Tibial nerve (tissue), 4 donors: ENCODE measurements at regions not wholly inside any gene's neighbourhood (a gene's known extent, or its start where the extent isn't known, plus 50 kb on each side); places are given as distances from the start of the nearest gene placed in this dataset.

Experiments
- DNase-seq, 2 donors: peaks; one replicate each; pipeline ENCODE4 v3.0.0-alpha.2; 2019; ENCODE audit warnings: low spot score in 2 of 2
- H3K27ac ChIP-seq, 4 donors: fragments of 200-600 bp; sonication (generic) in 3 of 4; one replicate each; pipeline ENCODE4 v1.5.1; 2017 to 2019; ENCODE audit warnings: mild to moderate bottlenecking in 1 of 4
- H3K27me3 ChIP-seq, 2 donors: fragments of 200-600 bp; sonication (generic) in 1 of 2; one replicate each; pipeline versions ENCODE4 v1.5.1 to v1.6.0; 2017 to 2019
- H3K36me3 ChIP-seq, 3 donors: fragments of 200-600 bp; sonication (generic); one replicate each; pipeline ENCODE4 v1.5.1; 2018 to 2019
- H3K4me1 ChIP-seq, 4 donors: fragments of 200-600 bp; sonication (generic) in 3 of 4; one replicate each; pipeline ENCODE4 v1.5.1; 2017 to 2019
- H3K4me3 ChIP-seq, 4 donors: fragments of 200-600 bp; sonication (generic) in 3 of 4; one replicate each; pipeline ENCODE4 v1.5.1; 2017 to 2019; ENCODE audit warnings: mild to moderate bottlenecking in 1 of 4, moderate library complexity in 1 of 4
- H3K9me3 ChIP-seq, 4 donors: fragments of 200-600 bp; sonication (generic) in 3 of 4; one replicate each; pipeline ENCODE4 v1.5.1; 2017 to 2019
- EP300 ChIP-seq, 2 donors: sonication (generic); formaldehyde crosslinking; IDR thresholded peaks; one replicate each; pipeline ENCODE4 v1.6.1; 2017; ENCODE audit warnings: antibody characterized with exemption in 2 of 2, mild to moderate bottlenecking in 1 of 2
- POLR2A ChIP-seq, 2 donors: fragments of 450-650 bp; IDR thresholded peaks; one replicate each; pipeline ENCODE4 v1.6.1; 2017; ENCODE audit warnings: antibody characterized with exemption in 2 of 2, mild to moderate bottlenecking in 2 of 2, moderate library complexity in 2 of 2
- WGBS, 2 donors: methylation state at CpG; one replicate each; pipeline ENCODE4 v1.1.5; 2018; 5-methylcytosine and 5-hydroxymethylcytosine counted together
- TF ChIP-seq, protein P1 (sequence below), 5 experiments: fragments of 200-600 bp in 3 of 5; fragments of 450-650 bp in 2 of 5; sonication (generic) in 3 of 5; IDR thresholded peaks; one replicate each; pipeline ENCODE4 v1.5.1; 2016 to 2019; ENCODE audit warnings: antibody characterized with exemption in 5 of 5, mild to moderate bottlenecking in 3 of 5, moderate library complexity in 2 of 5

DNA sequence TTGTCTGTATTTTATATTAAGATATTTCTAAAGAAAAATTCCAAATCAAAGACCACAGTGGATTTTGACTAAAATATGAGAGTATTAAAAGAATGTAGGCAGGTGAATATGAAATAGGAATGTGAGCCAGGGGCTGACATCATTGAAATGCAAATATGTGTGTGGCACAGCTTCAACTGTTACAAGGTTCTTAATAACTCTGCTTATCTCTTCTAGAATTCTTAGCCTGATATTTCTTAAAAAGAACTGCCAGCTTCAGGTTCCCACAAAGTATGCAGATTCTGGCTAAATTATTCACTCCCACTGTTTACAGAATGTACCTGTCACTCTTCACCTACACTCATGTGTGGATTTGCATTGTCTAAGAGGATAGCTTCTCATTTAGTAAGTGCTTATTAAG lies 274.4 kb downstream of the DIRAS2 start:
- no peaks in the 10 kb centered on the region for H3K4me1 ChIP-seq
- H3K27ac ChIP-seq: no peak overlapping the region
- TF ChIP-seq EP300 (IDR thresholded peaks at IDR 0.05) (no peak), POLR2A (IDR thresholded peaks at IDR 0.05) (no peak)
- TF ChIP-seq, protein P1, sequence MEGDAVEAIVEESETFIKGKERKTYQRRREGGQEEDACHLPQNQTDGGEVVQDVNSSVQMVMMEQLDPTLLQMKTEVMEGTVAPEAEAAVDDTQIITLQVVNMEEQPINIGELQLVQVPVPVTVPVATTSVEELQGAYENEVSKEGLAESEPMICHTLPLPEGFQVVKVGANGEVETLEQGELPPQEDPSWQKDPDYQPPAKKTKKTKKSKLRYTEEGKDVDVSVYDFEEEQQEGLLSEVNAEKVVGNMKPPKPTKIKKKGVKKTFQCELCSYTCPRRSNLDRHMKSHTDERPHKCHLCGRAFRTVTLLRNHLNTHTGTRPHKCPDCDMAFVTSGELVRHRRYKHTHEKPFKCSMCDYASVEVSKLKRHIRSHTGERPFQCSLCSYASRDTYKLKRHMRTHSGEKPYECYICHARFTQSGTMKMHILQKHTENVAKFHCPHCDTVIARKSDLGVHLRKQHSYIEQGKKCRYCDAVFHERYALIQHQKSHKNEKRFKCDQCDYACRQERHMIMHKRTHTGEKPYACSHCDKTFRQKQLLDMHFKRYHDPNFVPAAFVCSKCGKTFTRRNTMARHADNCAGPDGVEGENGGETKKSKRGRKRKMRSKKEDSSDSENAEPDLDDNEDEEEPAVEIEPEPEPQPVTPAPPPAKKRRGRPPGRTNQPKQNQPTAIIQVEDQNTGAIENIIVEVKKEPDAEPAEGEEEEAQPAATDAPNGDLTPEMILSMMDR (IDR thresholded peaks at IDR 0.05): no peak
- H3K27me3 ChIP-seq: no peaks in the 10 kb centered on the region
- H3K9me3 ChIP-seq: no peaks in the 10 kb centered on the region
- no peak for DNase-seq
- no peak overlapping the region for H3K4me3 ChIP-seq
- no peaks in the 10 kb centered on the region for H3K36me3 ChIP-seq

DNA sequence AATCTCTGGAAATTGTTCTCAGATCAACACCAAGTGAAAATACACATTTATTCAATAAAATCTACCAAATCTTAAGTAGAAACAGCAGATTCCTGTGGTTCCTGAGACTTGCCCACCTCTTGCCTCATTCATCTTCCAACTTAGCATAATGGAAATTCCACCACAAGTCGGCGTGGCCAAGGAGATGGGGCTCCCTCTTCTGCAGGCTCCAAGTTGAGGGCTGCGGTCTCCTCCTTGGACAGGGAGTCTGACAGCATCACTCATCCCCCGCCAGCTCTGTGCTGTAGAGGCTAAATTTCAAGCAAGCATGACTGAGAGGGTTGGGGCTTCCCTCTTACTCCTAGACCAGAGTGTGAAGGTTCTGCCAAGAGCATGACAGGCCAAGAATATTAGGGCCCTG lies 273.7 kb downstream of the DIRAS2 start:
- no peak for DNase-seq
- H3K9me3 ChIP-seq: no peaks in the 10 kb centered on the region
- no peak overlapping the region for H3K27ac ChIP-seq
- no peaks in the 10 kb centered on the region for H3K4me1 ChIP-seq
- TF ChIP-seq, protein P1 (IDR thresholded peaks at IDR 0.05): no peak
- no peaks in the 10 kb centered on the region for H3K36me3 ChIP-seq
- no peaks in the 10 kb centered on the region for H3K27me3 ChIP-seq
- no peak overlapping the region for H3K4me3 ChIP-seq
- 88 to 89% methylated on average over 4 of the region's 4 CpGs for WGBS, 2 donors

- no peak for DNase-seq
- H3K36me3 ChIP-seq: no peaks in the 10 kb centered on the region
- no peaks in the 10 kb centered on the region for H3K27me3 ChIP-seq
- no peaks in the 10 kb centered on the region for H3K4me1 ChIP-seq
- no peak overlapping the region for H3K27ac ChIP-seq
- TF ChIP-seq POLR2A (IDR thresholded peaks at IDR 0.05) (no peak), EP300 (IDR thresholded peaks at IDR 0.05) (no peak)
- TF ChIP-seq, protein P1 (IDR thresholded peaks at IDR 0.05): no peak
- 75 to 88% methylated on average over 5 of the region's 5 CpGs for WGBS, 2 donors
- H3K4me3 ChIP-seq: no peak overlapping the region
- no peaks in the 10 kb centered on the region for H3K9me3 ChIP-seq
Observed at GRCh38 chr9:90379771-90380170, 262.9 kb downstream of the DIRAS2 start.

DNA sequence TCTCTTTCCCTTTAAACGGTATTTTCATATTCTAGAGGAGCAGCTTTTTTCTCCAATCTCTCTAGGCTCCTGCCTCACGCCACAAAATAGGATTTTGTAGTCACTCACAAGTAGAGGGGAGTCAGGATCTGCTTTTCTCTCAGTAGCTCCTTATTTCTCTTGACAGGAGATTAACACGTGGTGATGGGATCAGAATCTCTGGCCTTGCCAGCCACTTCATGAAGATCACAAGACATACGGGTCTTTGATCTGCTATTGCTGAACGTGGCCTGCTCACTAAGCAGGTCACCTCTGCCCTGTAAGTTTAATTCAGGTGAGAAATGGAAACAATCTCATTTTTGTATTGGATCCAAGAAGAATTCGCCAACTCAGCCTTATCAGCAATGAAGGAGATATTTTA lies 257.5 kb downstream of the DIRAS2 start:
- Histone ChIP-seq H3K36me3 (no peaks in the 10 kb centered on the region), H3K4me1 (no peaks in the 10 kb centered on the region), H3K27ac (no peak overlapping the region), H3K27me3 (no peaks in the 10 kb centered on the region), H3K9me3 (no peaks in the 10 kb centered on the region), H3K4me3 (no peak overlapping the region)
- no peak for DNase-seq
- WGBS, 2 donors: 39 to 43% methylated on average over 6 of the region's 6 CpGs
- TF ChIP-seq POLR2A (IDR thresholded peaks at IDR 0.05): no peak
- no peak for TF ChIP-seq EP300 (IDR thresholded peaks at IDR 0.05)
- TF ChIP-seq, protein P1 (IDR thresholded peaks at IDR 0.05): no peak

GRCh38 chr9:90393365-90394152 lies 249.1 kb downstream of the DIRAS2 start:
- no peaks in the 10 kb centered on the region for H3K36me3 ChIP-seq
- H3K4me1 ChIP-seq: no peaks in the 10 kb centered on the region
- H3K27ac ChIP-seq: no peak overlapping the region
- H3K9me3 ChIP-seq: no peaks in the 10 kb centered on the region
- TF ChIP-seq, protein P1 (IDR thresholded peaks at IDR 0.05): no peak
- TF ChIP-seq EP300 (IDR thresholded peaks at IDR 0.05): no peak
- TF ChIP-seq POLR2A (IDR thresholded peaks at IDR 0.05): no peak
- H3K4me3 ChIP-seq: no peak overlapping the region
- WGBS, 2 donors: 94 to 95% methylated on average over 8 of the region's 8 CpGs
- no peak for DNase-seq
- no peaks in the 10 kb centered on the region for H3K27me3 ChIP-seq
